HEK293T (cell line): ENCODE measurements at regions not wholly inside any gene's neighbourhood (a gene's known extent, or its start where the extent isn't known, plus 50 kb on each side); places are given as distances from the start of the nearest gene placed in this dataset.

Experiments used
- BHLHE40 ChIP-seq: fragments of 450-650 bp; IDR thresholded peaks from 2 replicates; pipeline ENCODE4 v1.6.1; 2016; ENCODE audit warnings: mild to moderate bottlenecking, moderate library complexity, borderline replicate concordance
- ELF4 ChIP-seq: fragments of 450-650 bp; IDR thresholded peaks from 2 replicates; pipeline ENCODE4 v1.6.1; 2017; ENCODE audit warnings: antibody characterized with exemption
- FOXA1 ChIP-seq: fragments of 450-650 bp; IDR thresholded peaks from 2 replicates; pipeline ENCODE4 v1.6.1; 2016; ENCODE audit warnings: mild to moderate bottlenecking
- FOXK2 ChIP-seq: fragments of 450-650 bp; IDR thresholded peaks from 2 replicates; pipeline ENCODE4 v1.6.1; 2016; ENCODE audit warnings: mild to moderate bottlenecking
- FOXM1 ChIP-seq: fragments of 450-650 bp; IDR thresholded peaks from 2 replicates; pipeline ENCODE4 v1.6.1; 2017; ENCODE audit warnings: mild to moderate bottlenecking, borderline replicate concordance
- HDGF ChIP-seq: fragments of 450-650 bp; IDR thresholded peaks from 2 replicates; pipeline ENCODE4 v1.6.1; 2017; ENCODE audit warnings: antibody characterized with exemption, borderline replicate concordance
- L3MBTL2 ChIP-seq: fragments of 450-650 bp; conservative IDR thresholded peaks from 2 replicates; pipeline ENCODE4 v1.6.1; 2016; ENCODE audit warnings: mild to moderate bottlenecking
- SP1 ChIP-seq: fragments of 450-650 bp; IDR thresholded peaks from 2 replicates; pipeline ENCODE4 v1.6.1; 2017
- SUZ12 ChIP-seq: fragments of 450-650 bp; IDR thresholded peaks from 2 replicates; pipeline ENCODE4 v1.6.1; 2016; ENCODE audit warnings: mild to moderate bottlenecking
- TARDBP ChIP-seq: fragments of 450-650 bp; IDR thresholded peaks from 2 replicates; pipeline ENCODE4 v1.6.1; 2016
- ZNF384 ChIP-seq: fragments of 450-650 bp; IDR thresholded peaks from 2 replicates; pipeline ENCODE4 v1.6.1; 2016

DNA sequence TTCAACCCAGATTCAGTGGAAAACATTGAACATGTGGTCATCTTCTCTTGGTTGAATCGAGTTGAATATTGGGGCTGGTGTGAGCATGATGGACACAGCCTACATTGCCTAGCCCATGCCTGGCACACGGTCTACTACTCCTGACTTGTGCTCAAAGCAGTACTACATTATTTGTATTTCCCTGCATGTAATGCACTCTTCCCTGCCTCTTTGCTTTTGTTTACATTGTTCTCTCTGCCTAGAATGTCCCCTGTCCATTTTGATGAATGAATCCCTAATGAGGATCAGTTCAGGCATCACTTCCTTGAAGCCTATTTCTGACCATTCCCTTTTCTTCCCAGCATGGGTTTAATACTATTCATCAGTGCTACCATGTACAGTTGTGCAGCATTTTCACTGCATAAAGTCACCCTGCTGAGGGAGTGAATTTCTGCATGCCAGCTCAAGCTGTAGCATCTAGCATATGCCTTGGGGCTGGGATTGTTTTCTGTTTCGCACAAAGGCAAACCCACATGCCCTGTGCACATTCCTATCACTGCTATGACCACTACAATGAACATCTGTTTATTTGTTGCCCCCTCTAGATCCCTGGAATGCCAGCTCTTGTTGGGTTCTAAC is 75.3 kb upstream of the CCN6 start:
- TF ChIP-seq SUZ12 (no peak), FOXA1 (no peak), HDGF (no peak), L3MBTL2 (no peak), BHLHE40 (no peak), ELF4 (no peak), FOXM1 (no peak), TARDBP (no peak), SP1 (no peak), ZNF384 (no peak), FOXK2 (no peak)
